NCI-H1930 (cell line): ENCODE measurements at regions not wholly inside any gene's neighbourhood (a gene's known extent, or its start where the extent isn't known, plus 50 kb on each side); places are given as distances from the start of the nearest gene placed in this dataset.
"Not testable (repeated sequence)": the region's sequence is repeated elsewhere in the genome, so short reads cannot be mapped to it uniquely, and the experiment has no call there.

Source experiments
- DNase-seq, 2 experiments: peaks; one replicate each; lab custom pipeline; 2025; lab: John Stamatoyannopoulos, UW

DNA sequence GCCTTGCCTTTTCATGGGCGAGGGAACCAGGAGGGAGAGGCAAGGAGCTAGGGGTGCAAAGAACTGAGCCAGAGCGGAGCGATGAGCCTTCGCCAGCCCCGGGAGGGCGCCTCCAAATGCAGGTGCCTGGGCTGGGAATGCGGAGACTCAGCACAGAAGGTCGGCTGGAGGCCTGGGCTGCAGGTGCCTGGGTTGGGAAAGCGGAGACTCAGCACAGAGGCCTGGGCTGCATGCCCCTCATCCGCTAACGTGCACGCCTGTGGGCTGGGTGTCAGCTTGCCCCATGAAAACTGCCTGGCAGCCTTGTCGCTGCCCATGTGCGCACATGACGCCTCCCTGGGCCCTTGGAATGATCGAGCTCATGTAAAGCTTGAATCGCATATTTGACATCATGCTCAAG, 51.8 kb downstream of the POM121L12 start:
- no peak for DNase-seq

DNA sequence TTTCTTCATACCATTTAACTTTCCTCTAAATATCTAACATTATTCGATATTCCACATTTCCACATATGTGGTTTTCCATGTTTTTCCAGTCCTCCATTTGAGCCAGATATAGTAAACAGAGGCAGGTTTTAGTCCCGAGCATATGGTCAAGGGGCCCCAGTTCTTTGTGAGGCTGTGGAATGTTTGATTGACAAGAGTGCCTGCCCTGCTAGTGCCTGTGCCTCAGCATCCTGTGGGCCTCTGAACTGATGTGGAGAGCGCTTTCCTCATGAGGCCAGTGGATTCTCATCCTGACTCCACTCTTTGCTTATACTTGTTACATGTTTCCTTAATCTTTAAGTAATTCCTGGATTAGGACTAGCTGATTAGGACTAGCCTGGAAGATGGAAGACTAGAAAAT, 58.8 kb downstream of the POM121L12 start:
- DNase-seq = no peak

DNA sequence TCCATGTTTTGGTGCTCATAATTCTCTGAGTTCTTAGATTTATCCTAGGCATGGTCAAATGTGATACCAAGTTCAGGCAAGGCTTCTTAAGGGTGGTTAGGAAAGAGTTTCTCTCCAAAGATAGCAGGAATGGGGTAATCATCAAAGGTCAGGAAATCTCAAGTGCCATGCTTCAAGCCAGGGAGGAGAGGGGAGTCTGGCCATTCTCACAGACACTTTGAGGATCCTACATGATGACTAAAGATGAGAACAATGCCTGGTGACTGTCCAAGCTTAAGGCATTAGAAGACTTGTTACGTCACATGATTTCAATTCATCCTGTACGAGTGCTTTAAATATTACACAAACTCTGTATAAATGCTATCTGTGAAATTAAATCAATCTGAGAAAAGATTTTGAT, 59.4 kb downstream of the POM121L12 start:
- no peak for DNase-seq

DNA sequence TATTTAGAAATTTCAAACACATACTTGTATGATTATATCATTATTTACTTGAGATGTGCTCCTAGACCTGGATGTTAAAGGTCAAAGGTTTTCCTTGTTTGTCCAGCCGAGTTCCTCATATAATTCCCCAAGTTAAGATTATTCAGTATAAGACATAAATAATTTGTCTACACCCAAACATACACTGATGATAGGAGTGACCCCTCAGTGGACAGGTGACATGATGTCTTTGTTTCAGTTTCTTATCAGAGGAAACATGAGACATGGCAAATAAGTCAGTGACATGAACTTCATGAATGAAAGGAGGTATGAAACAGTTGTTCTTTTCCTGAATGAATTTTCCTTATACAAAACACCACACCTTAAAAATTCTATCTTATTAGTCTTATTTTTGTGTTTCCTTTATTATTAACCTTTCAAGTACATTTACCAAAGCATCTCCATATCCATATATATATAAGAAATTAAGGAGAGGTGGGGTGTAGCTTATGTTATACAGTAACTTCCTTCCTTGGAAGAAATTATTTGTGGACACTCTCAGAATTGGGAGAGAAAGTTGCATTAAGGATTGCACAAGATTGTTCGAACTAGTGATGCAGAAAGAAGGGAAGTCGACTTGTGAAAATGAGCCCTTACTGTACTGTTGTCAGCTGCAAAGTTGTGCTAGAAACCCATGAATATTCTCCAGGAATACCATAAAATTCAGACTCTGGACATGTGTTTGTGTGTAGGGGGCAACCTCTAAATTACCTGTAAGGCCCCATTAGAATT, 60.5 kb downstream of the POM121L12 start:
- no peak for DNase-seq

DNA sequence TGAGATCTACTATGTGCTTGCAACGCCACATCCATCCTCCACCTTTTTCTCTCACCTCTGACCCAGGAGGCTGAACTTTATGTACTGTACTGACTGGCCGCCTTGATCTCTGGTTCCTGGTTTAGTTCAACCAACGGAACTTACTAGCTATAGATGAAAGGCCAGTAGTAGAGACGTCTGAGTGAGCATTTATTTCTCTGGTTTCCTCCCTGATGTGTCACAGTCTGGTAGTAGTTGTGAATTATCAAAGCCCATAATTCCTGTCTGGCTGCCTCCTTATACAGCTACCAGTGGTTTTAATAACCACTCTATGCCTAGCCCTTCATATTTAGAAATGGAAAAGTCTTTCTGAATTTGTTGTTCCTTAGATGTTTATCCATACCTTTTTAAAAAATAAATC, 64.7 kb downstream of the POM121L12 start:
- DNase-seq = no peak

DNA sequence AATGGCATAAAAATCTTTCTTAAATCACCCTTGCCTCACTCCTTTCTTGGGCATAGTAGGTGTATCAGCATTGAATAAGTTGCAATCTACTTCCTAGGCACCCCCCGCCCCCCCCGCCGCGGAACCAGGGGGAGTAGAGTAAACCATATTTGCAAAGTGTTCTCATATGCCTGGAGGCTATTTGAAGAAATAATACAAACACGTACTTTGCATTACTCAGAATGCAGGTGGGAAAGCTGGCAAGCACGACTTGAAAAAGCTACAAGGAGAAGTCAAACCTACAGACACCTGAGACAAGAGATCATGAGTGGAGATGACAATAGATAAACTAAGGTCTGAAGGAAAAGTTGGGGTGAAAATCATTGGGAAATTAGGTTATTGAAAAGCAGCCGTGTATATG, 65.6 kb downstream of the POM121L12 start:
- DNase-seq = no peak

DNA sequence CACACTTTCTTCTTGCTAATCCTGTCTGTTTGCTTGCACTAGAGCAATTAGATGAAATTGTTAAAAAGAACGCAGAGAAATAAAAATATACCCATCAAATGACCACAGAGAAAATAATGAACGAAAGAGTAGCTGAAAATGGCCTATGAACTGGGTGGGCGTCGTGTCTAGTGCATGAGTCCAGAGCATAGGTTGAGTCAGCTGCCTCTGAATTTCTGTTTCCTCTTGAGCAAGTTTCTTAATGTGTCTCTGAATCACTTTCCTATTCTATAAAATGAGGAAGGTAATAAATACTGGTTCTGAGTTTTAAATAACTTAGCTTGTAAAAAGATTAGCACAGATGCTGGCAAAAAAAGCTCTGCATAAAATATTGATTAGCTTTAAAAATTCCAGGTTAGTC, 75.0 kb downstream of the POM121L12 start:
- DNase-seq = no peak

DNA sequence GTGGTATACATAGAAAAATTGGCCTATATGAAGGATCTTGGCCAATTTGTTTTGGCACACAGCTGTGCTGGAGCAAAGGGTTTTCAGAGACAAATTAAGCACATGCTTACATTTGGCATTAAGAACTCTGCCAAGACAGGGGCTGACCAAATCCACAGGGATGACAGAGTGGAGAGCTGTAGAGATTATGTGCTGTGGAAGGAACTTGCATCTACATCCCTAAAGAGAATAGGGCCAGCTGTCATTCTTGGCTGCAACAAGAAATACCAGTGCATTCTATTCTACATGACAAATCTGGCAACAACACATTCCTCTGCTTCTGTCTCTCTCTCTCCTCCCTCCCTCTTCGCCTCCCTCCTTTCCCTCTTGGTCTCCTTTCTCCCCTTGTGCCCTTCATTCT, 75.6 kb downstream of the POM121L12 start:
- no peak for DNase-seq

DNA sequence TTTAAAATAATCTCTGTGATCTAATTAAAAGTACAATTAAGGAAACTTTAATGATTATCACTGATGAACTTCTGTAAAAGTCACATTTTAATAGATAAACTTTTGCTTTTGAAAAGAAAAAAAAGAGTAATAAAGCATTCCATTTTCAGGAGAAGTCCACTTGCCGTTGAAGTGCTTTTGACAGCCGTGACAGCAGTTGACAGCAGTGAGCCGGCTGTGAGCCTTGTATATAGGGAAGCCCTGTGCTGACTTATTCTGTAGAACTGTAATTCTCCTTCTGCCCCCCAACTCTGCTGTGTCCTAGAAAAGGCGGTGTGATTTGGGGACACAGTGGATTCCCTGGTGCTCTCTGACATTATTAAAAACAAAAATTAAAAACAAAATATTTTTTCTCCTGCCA, 78.0 kb downstream of the POM121L12 start:
- no peak for DNase-seq

DNA sequence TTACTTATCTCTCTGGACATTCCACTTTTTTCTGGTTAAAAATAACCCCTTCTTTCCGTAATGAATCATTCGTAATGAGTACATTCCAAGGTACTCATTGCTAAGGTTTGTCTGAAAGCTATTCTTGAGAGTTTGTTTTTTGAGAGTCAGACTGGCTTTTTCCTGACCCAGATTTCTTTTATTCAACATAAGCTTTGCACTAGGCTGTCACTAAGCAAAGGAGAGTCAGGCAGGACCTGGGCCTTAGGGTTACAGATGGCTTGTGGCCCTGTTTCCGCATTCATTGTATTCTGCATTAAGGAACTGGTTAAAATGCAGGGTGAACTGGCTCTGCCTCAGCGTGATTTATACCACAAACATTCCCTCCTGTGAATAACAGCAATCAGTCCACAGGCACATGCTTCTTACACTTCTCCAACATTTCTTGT, 84.1 kb downstream of the POM121L12 start:
- DNase-seq = no peak

DNA sequence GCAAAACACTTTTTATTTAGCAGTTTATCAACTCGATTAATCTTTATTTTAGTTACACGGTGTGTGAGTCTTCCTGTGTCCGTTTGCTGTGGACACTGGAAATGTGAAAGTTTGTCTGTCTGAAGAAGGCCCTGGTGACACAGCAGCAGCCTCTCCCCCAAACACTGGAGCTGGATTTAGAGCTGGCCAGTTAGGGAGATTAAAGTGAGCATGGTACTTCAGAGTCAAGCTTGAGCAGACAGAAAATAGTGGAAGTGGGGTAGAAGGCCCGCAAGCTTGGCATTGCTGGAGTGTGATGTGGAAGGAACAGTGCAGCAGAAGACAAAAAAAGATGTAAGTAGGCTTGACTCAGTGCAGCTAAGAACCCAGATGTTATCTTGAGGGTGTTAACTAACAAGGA, 85.9 kb downstream of the POM121L12 start:
- DNase-seq = no peak

DNA sequence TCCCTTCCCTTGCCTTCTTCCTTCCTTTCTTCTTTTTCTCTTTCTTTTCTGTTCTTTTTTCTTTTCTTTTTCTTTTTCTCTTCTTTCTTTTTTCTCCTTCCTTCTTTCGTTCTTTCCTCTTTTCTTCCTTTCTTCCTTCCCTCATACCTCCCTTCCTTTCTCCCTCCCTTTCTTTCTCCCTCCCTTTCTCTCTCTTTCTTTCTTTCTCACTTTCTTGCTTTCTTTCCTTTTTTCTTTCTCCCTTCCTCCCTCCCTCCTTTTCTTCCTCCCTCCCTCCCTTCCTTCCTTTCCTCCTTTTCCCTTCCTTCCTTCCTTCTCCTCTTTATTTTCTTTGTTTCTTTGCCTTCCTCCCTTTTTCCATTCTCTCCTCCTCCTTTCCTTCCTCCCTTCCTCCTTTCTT, 96.3 kb downstream of the POM121L12 start:
- DNase-seq = no peak

DNA sequence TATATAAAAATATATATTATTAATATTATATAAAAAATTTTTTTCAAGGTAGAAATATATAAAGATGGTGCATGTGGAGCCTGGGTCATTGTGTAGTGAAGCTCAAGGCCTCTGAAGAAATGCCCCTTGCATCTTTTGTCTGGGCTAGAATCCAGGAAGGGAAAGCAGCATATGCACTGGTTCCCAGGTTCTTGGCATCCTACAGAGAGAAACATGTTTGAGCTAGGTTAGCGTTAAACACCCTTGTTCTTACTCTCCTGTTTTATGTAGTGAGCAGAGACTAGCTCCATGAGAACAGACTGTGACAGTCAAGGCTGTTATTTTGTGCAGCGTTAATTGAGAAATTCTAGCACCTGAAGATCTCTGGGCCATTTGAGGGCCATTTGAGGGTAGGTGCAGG, 116.1 kb downstream of the POM121L12 start:
- no peak for DNase-seq

DNA sequence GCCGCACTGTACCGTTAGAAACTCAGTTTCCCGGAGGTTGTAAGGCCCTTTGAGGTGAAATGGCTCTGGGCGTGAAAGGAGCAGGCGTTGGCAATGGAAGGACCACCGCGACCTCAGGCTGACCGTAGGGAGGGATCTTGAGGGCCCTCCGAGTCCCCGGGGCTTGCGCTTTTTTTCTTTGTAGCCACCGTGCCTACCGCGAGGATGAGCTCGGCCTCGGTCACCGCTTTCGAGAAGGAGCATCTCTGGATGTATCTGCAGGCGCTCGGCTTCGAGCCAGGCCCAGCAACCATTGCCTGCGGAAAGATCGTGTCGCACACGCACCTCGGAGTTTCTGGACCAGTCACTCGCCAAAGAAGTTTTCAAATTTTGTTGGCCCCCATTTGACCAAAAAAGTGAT, 151.8 kb downstream of the POM121L12 start:
- DNase-seq = not testable (repeated sequence)

DNA sequence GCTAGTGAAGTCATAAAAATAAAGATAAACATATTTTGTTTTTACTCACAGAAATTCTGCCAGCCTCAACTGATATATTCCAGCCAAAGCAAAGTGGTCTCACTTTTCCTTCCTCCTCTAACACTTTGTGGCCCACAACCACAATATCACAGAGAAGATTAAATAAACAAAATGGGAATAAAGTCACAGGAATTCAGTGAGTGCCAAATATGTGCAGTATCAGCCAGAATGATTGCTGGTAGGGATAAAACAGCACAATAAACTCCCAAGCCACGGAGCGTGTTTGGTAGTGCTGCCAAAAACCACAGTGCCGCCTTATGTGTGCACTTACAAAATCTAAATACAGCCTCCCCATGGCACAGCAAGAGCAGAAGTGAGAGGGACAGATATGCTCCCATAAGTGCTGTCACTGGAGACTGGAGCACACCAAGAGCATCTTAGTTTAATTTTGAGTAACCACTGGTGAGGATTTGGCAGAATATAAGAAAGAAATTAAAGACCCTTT, 155.8 kb downstream of the POM121L12 start:
- DNase-seq = no peak

DNA sequence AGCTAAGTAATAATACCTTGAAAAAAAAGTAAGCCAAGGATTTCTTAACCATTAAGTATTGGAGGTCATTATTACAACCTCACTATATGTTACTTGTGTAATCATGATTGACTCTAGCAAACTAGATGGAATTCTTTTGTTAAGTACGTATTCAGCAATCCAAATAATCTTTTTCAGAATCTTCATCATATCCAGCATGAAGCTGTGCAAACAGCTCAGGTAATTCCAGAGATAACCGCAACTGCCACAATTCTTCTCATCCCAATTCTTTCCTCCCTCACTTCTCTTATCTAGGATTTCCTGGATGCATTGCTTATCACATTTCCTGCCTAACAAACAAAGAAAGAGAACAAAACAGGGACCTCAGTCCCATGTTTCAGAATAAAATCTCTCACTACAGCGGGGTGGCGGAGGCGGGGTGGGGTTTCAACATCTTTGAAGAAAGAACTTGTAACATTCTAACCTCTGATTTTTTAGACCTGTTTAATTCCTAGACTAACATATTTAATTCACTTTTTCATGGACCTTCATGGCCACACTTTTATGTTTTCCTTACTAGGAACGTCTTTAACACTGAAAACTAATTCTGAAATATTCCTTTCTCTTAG, 156.5 kb downstream of the POM121L12 start:
- DNase-seq = no peak

DNA sequence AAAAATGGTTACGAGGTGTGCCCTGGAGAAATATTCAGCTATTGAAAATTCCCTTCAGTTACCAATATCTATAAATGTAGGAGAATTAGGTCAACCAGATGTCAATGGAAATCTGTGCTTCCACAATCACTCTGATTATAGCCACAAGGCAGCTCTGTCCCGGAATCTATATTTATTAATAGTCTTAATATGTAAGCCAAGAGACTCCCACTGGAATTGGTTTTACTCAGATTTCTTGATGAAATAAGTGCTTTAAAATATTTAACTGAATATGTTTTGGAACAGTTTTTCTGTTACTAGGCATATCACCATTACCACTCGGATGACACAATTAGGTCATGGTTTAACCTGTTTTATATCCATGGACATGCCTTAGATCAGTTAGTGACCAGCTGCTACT, 169.6 kb downstream of the POM121L12 start:
- no peak for DNase-seq

DNA sequence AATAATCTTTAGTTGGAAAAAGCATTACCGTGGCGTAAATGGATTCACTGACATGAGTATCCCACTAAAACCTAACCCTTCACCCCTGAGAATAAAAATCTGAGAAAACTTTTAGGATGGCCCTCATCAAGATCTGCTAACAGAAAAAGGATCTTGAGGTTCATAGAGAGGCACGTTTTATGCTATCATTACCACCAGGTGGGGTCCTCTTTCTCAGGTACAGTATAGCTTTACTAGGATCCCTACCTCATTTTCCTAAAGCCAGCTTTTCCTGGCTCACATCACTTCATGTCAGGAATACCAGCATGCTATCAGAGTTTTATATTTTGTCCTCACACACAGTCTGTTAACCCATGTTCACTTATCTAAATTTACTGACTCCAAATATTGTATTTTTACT, 173.7 kb downstream of the POM121L12 start:
- DNase-seq = no peak

DNA sequence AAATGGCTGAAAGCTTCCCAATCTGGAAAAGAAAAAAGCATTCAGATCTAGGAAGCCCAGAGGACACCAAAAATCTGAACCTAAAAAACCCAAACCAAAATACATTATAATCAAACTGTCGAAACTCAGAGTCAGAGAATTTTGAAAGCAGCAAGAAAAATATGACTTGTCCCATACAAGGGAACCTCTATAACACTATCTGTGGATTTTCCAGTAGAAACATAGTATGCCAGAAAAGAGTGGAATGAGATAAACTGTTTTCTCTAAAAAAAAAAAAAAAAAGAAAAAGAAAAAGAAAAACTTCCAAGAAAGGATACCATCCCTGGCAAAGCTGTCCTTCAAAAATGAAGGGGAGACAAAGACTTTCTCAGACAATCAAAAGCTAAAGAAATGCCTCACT, 179.0 kb downstream of the POM121L12 start:
- DNase-seq = no peak

DNA sequence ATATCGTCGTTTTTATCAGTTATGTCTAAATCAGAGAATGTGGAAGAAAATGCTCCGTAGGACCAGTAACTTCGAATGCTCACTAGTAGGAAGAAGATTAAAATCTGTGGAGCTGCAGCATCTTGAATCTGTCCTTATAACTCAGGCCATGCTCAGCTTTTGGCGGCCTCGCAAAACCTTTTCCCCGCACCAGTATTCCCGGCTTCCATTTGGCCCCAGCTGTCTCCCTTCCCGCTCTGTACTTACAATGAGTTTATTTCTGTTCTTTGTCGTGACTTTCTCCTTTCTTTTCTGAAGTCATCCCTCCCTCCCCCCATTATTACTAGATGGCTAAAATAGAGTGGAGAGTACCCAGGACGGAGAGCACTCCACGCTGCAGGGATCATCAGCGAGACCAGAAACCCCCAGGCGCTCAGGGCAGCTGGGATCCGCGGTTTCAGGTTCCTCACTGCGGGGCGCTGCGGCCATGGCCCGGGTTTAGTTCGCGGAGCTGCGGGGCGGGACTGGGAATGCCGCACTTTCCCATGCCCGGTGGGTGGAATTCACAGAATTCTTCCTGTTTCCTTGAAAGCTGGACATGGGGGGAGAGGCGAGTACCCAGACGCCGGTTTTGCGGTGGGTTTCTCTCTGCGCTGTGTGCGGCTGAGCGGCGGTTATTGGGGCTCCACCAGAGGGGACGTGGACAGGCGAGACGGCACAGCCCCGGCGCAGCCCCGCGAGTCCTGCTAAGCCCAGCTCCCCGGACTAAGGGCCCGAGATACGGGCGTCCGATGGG, 183.5 kb downstream of the POM121L12 start:
- peak in 1 of 2 experiments; percentile 5 for DNase-seq

DNA sequence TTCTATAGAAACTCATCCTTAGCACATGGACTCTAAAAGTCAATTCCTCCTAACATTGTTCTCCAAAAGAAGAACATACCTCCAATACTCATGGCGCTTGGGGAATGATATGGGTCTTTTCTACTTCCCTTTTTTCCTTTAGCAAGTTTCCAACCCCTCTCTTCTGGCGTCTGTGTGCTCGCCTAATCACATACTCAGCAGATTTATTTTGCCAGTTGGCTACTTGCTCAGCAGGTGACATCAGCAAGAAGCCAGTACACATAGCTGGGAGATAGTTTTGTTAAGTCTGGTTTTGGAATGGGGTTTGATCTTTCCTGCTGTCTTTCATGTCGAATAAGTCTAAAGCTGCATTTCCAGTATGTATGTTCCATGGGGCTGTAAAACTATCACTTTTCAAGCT, 193.8 kb downstream of the POM121L12 start:
- DNase-seq = no peak

DNA sequence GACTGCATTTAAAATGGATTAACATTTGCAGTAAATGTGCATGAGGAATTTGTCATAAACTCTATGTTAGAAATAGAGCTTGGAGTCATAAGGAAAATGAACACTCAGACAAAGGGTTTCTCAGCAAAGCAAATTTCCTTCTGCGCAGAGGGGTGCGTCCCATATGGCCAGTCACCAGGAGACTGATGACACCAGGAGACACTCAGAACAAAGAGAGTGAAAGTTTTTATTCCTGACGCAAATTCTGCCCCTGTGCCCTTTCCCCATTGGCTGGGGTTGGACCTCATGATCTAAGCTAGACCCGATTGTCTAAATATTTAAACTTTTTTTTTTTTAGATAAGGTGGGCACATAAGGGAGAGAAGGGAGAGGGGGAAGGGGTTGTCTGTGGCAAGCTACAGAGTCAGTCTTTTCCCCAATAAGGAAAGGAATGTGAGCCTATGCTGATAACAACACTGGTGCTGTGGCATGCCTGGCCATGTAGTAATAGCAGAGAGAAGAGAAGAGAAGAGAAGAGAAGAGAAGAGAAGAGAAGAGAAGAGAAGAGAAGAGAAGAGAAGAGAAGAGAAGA, 202.0 kb downstream of the POM121L12 start:
- DNase-seq = no peak
